AG10803 (cell line): ENCODE measurements at regions not wholly inside any gene's neighbourhood (a gene's known extent, or its start where the extent isn't known, plus 50 kb on each side); places are given as distances from the start of the nearest gene placed in this dataset.
"Not testable (repeated sequence)": the region's sequence is repeated elsewhere in the genome, so short reads cannot be mapped to it uniquely, and the experiment has no call there.

Experiments used
- DNase-seq: peaks from one replicate; pipeline ENCODE4 v3.0.0; 2010; ENCODE audit warnings: low read depth
- H3K4me3 ChIP-seq: 2 replicates; pipeline ENCODE4 v1.5.1; 2011; ENCODE audit warnings: mild to moderate bottlenecking, low read length, control low read depth
- CTCF ChIP-seq: conservative IDR thresholded peaks from 2 replicates; pipeline ENCODE4 v1.5.1; 2011; ENCODE audit warnings: mild to moderate bottlenecking, low read length, control low read depth, inconsistent platforms

- no peak for DNase-seq
- H3K4me3 ChIP-seq = no peak overlapping the region
- TF ChIP-seq CTCF = no peak
Observed at GRCh38 chr6:118367314-118367713, 180.8 kb upstream of the PLN start.

GRCh38 chr6:118370722-118371121, 177.4 kb upstream of the PLN start:
- peak; percentile 28 for DNase-seq
- TF ChIP-seq CTCF = no peak
- no peak overlapping the region for H3K4me3 ChIP-seq

- H3K4me3 ChIP-seq = no peak overlapping the region
- peak; percentile 54 for DNase-seq
- TF ChIP-seq CTCF = no peak
Observed at GRCh38 chr6:118371955-118372354, 176.1 kb upstream of the PLN start.

GRCh38 chr6:118372413-118372812, 175.7 kb upstream of the PLN start:
- DNase-seq = peak; percentile 16
- no peak for TF ChIP-seq CTCF
- H3K4me3 ChIP-seq = no peak overlapping the region

- no peak for DNase-seq
- no peak for TF ChIP-seq CTCF
- H3K4me3 ChIP-seq = no peak overlapping the region
Observed at GRCh38 chr6:118377711-118378414, 170.2 kb upstream of the PLN start.

GRCh38 chr6:118380620-118381019, 167.5 kb upstream of the PLN start:
- DNase-seq, H3K4me3 ChIP-seq: not testable (repeated sequence)

GRCh38 chr6:118382126-118382525, 166.0 kb upstream of the PLN start:
- TF ChIP-seq CTCF = no peak
- no peak overlapping the region for H3K4me3 ChIP-seq
- DNase-seq = no peak
